Caco-2 (cell line): ENCODE measurements at regions not wholly inside any gene's neighbourhood (a gene's known extent, or its start where the extent isn't known, plus 50 kb on each side); places are given as distances from the start of the nearest gene placed in this dataset.

Source experiments
- BruUV-seq: library from RNA; stranded (reverse); fragments of 400-500 nt; replicated peaks from 2 replicates; lab custom pipeline; 2021; lab: Mats Ljungman, UMichigan
- CTCF ChIA-PET: fragments of 300-600 bp; sonication (Branson Sonifier 250); formaldehyde crosslinking; loops from one replicate; lab custom pipeline; 2022; ENCODE audit warnings: antibody characterized with exemption; lab: Charles Lee
- POLR2A ChIA-PET: fragments of 300-600 bp; sonication (Branson Sonifier 250); formaldehyde crosslinking; loops from one replicate; lab custom pipeline; 2022; ENCODE audit warnings: antibody characterized with exemption; lab: Charles Lee
- DNase-seq, 2 experiments: peaks; one replicate each; pipeline versions ENCODE4 v3.0.0 to v3.0.0-alpha.2; 2020 to 2022
- H3K27me3 ChIP-seq: replicated peaks from 2 replicates; pipeline ENCODE4 v1.6.0; 2011; ENCODE audit warnings: low read length; ENCODE audit not compliant: control insufficient read depth, insufficient read depth
- H3K36me3 ChIP-seq: 2 replicates; pipeline ENCODE4 v1.5.1; 2011; ENCODE audit warnings: low read length; ENCODE audit not compliant: control insufficient read depth, insufficient read depth
- H3K4me1 ChIP-seq: fragments of 250-450 bp; sonication (Bioruptor Pico); 2 replicates; pipeline ENCODE4 v1.5.1; 2020; ENCODE audit warnings: mild to moderate bottlenecking
- H3K4me3 ChIP-seq: 2 replicates; pipeline ENCODE4 v1.5.1; 2011; ENCODE audit warnings: low read depth, mild to moderate bottlenecking, control low read depth, low read length
- H3K9me3 ChIP-seq: fragments of 250-450 bp; sonication (Bioruptor Pico); 2 replicates; pipeline ENCODE4 v1.5.1; 2020; ENCODE audit warnings: mild to moderate bottlenecking, moderate library complexity
- H3K27ac Mint-ChIP-seq: one replicate; pipeline ENCODE4 v1.8.0; 2022; ENCODE audit warnings: mixed read lengths; ENCODE audit not compliant: unreplicated experiment
- H3K27me3 Mint-ChIP-seq: one replicate; pipeline ENCODE4 v1.8.0; 2022; ENCODE audit warnings: mixed read lengths; ENCODE audit not compliant: insufficient read depth, unreplicated experiment
- H3K36me3 Mint-ChIP-seq: one replicate; pipeline ENCODE4 v1.8.0; 2022; ENCODE audit warnings: mild to moderate bottlenecking, mixed read lengths; ENCODE audit not compliant: insufficient read depth, unreplicated experiment
- H3K4me1 Mint-ChIP-seq: one replicate; pipeline ENCODE4 v1.8.0; 2022; ENCODE audit warnings: low read depth, mixed read lengths; ENCODE audit not compliant: unreplicated experiment
- H3K4me3 Mint-ChIP-seq: one replicate; pipeline ENCODE4 v1.8.0; 2022; ENCODE audit warnings: mild to moderate bottlenecking, moderate library complexity, mixed read lengths; ENCODE audit not compliant: unreplicated experiment
- H3K9me3 Mint-ChIP-seq: one replicate; pipeline ENCODE4 v1.8.0; 2022; ENCODE audit warnings: mixed read lengths; ENCODE audit not compliant: unreplicated experiment
- CTCF ChIP-seq, 2 experiments: fragments of 200-600 bp in 1 of 2; IDR thresholded peaks; 1 replicate in 1 of 2; 2 replicates in 1 of 2; pipeline versions ENCODE4 v1.5.1 to v1.8.0; 2011 to 2022; ENCODE audit warnings: antibody characterized with exemption in 1 of 2, control low read depth in 1 of 2, inconsistent platforms in 1 of 2, low read depth in 1 of 2, low read length in 1 of 2, mild to moderate bottlenecking in 1 of 2, moderate library complexity in 1 of 2; ENCODE audit not compliant: insufficient read depth in 1 of 2, severe bottlenecking in 1 of 2, unreplicated experiment in 1 of 2
- intact Hi-C: fragments of 100-400 bp; cut with micrococcal nuclease; formaldehyde crosslinking; loops from one replicate; pipeline ENCODE4 v1.10.0; 2022; ENCODE audit not compliant: unreplicated experiment

GRCh38 chr13:27713767-27714166 lies 78.5 kb upstream of the GSX1 start:
- no TSS peak for BruUV-seq
- no peaks in the 10 kb centered on the region for H3K4me1 Mint-ChIP-seq
- ChIA-PET CTCF (interaction anchor here (1.3 kb wide), 1 partner anchor 113 kb away, joined by 4 read pairs; no protein-coding TSS in a partner anchor), POLR2A (no interaction called here)
- Histone ChIP-seq H3K4me1 (no peaks in the 10 kb centered on the region), H3K27me3 (no peaks in the 10 kb centered on the region), H3K36me3 (no peaks in the 10 kb centered on the region), H3K4me3 (no peak overlapping the region), H3K9me3 (no peaks in the 10 kb centered on the region)
- peaks cover 3% of the 10 kb centered on the region for H3K27me3 Mint-ChIP-seq
- intact Hi-C loops = loop anchor here (2.0 to 5.0 kb wide), 2 partner anchors 181 to 339 kb away; no protein-coding TSS in a partner anchor
- no peak overlapping the region for H3K27ac Mint-ChIP-seq
- DNase-seq = no peak
- H3K9me3 Mint-ChIP-seq = no peaks in the 10 kb centered on the region
- TF ChIP-seq CTCF (IDR thresholded peaks at IDR 0.05; ENCODE audit: insufficient read depth in 1 of 2, low read depth in 1 of 2, low read length in 1 of 2, severe bottlenecking in 1 of 2, unreplicated experiment in 1 of 2) = no peak
- no peaks in the 10 kb centered on the region for H3K36me3 Mint-ChIP-seq
- H3K4me3 Mint-ChIP-seq = no peak overlapping the region

DNA sequence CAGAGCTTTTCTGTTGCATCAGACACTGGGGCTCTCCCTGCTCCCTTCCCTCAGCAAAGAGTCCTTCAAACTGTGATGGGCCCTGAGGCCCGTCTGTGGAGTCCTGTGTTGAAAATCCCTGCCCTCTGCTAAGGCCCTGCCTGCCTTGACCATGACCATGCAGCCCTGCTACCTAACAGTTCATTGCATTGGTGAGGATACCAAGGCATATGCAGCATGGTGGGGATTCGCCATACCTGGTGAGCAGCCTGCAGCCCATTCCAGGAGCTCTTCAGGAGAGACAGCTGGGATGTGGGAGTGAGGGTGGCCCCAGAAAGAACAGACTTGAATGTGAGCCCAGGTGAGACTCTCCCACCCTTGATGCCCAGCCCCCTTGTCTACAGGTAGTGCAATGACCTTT lies 70.6 kb upstream of the GSX1 start:
- intact Hi-C loops = no loop called here
- ChIA-PET CTCF (interaction anchor here (1.3 kb wide), 1 partner anchor 105 kb away, joined by 6 read pairs; no protein-coding TSS in a partner anchor), POLR2A (no interaction called here)
- Mint-ChIP-seq H3K9me3 (no peaks in the 10 kb centered on the region), H3K27me3 (peaks cover 6% of the 10 kb centered on the region), H3K4me1 (no peaks in the 10 kb centered on the region), H3K36me3 (no peaks in the 10 kb centered on the region), H3K4me3 (no peak overlapping the region), H3K27ac (no peak overlapping the region)
- BruUV-seq = no TSS peak
- no peaks in the 10 kb centered on the region for H3K27me3 ChIP-seq
- no peaks in the 10 kb centered on the region for H3K36me3 ChIP-seq
- TF ChIP-seq CTCF (IDR thresholded peaks at IDR 0.05; ENCODE audit: insufficient read depth in 1 of 2, low read depth in 1 of 2, low read length in 1 of 2, severe bottlenecking in 1 of 2, unreplicated experiment in 1 of 2) = no peak
- no peaks in the 10 kb centered on the region for H3K9me3 ChIP-seq
- H3K4me1 ChIP-seq = no peaks in the 10 kb centered on the region
- DNase-seq = no peak
- no peak overlapping the region for H3K4me3 ChIP-seq

DNA sequence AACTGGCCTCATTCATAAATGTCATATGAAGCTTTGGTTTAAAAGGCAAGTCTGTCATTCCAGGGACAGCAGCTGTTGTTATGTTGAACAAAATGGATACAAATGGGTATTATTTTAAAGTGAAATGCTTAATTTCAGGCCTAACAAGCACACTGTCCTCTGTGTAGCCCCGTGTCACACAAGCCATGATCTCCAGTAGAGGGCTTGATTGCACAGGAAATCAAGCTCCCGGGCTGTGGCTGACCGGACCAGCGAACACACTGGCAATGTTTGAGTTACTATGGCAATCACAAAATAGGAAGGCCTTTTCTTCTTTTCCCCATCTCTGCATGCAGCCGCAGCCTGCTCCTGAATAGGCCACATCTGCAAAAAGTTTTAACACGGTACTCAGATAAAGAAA lies 64.0 kb upstream of the GSX1 start:
- Histone ChIP-seq H3K27me3 (no peaks in the 10 kb centered on the region), H3K4me1 (no peaks in the 10 kb centered on the region), H3K4me3 (no peak overlapping the region), H3K9me3 (no peaks in the 10 kb centered on the region), H3K36me3 (no peaks in the 10 kb centered on the region)
- Mint-ChIP-seq H3K9me3 (no peaks in the 10 kb centered on the region), H3K27ac (no peak overlapping the region), H3K36me3 (no peaks in the 10 kb centered on the region), H3K4me1 (no peaks in the 10 kb centered on the region), H3K27me3 (peaks cover 7% of the 10 kb centered on the region), H3K4me3 (no peak overlapping the region)
- ChIA-PET CTCF (interaction anchor here (1.0 to 2.1 kb wide), 2 partner anchors 54 to 98 kb away, joined by 6 to 15 read pairs; no protein-coding TSS in a partner anchor), POLR2A (no interaction called here)
- no TSS peak for BruUV-seq
- intact Hi-C loops = loop anchor here (1.0 kb wide), 1 partner anchor 98 kb away; no protein-coding TSS in a partner anchor
- DNase-seq = peak in 1 of 2 experiments; percentile 37
- peak; percentile 8 to 50 for TF ChIP-seq CTCF (IDR thresholded peaks at IDR 0.05; ENCODE audit: insufficient read depth in 1 of 2, low read depth in 1 of 2, low read length in 1 of 2, severe bottlenecking in 1 of 2, unreplicated experiment in 1 of 2)
